Activated naive CD4-positive, alpha-beta T cell treated with anti-CD3 and anti-CD28 coated beads, Interleukin-2, amount 50 U/mL, for 24 hours (primary cell): ENCODE measurements at regions not wholly inside any gene's neighbourhood (a gene's known extent, or its start where the extent isn't known, plus 50 kb on each side); places are given as distances from the start of the nearest gene placed in this dataset.
"Not testable (repeated sequence)": the region's sequence is repeated elsewhere in the genome, so short reads cannot be mapped to it uniquely, and the experiment has no call there.

Experiments
- H3K27ac Mint-ChIP-seq: one replicate; pipeline ENCODE4 v1.8.0; 2021; ENCODE audit warnings: mild to moderate bottlenecking, mixed read lengths
- H3K27me3 Mint-ChIP-seq: one replicate; pipeline ENCODE4 v1.8.0; 2021; ENCODE audit warnings: mixed read lengths
- H3K36me3 Mint-ChIP-seq: one replicate; pipeline ENCODE4 v1.8.0; 2021; ENCODE audit warnings: mixed read lengths
- H3K4me1 Mint-ChIP-seq: one replicate; pipeline ENCODE4 v1.8.0; 2021; ENCODE audit warnings: mixed read lengths
- H3K4me3 Mint-ChIP-seq: one replicate; pipeline ENCODE4 v1.8.0; 2021; ENCODE audit warnings: mild to moderate bottlenecking, mixed read lengths
- H3K9me3 Mint-ChIP-seq: one replicate; pipeline ENCODE4 v1.8.0; 2021; ENCODE audit warnings: mixed read lengths

GRCh38 chrX:1894740-1895139, 279.9 kb downstream of the ASMT start:
- no peak overlapping the region for H3K4me3 Mint-ChIP-seq
- H3K9me3 Mint-ChIP-seq: peaks cover 5% of the 10 kb centered on the region
- peaks cover 3% of the 10 kb centered on the region for H3K27me3 Mint-ChIP-seq
- H3K36me3 Mint-ChIP-seq: no peaks in the 10 kb centered on the region
- H3K4me1 Mint-ChIP-seq: no peaks in the 10 kb centered on the region
- no peak overlapping the region for H3K27ac Mint-ChIP-seq

- Mint-ChIP-seq H3K27ac (no peak overlapping the region), H3K36me3 (no peaks in the 10 kb centered on the region), H3K27me3 (peaks cover 3% of the 10 kb centered on the region), H3K4me3 (no peak overlapping the region), H3K9me3 (peaks cover 4% of the 10 kb centered on the region), H3K4me1 (no peaks in the 10 kb centered on the region)
These were observed 280.7 kb downstream of the ASMT start for GRCh38 chrX:1895583-1895982.

- H3K4me3 Mint-ChIP-seq: no peak overlapping the region
- peaks cover 3% of the 10 kb centered on the region for H3K27me3 Mint-ChIP-seq
- H3K27ac Mint-ChIP-seq: no peak overlapping the region
- no peaks in the 10 kb centered on the region for H3K9me3 Mint-ChIP-seq
- no peaks in the 10 kb centered on the region for H3K4me1 Mint-ChIP-seq
- H3K36me3 Mint-ChIP-seq: no peaks in the 10 kb centered on the region
These were observed 285.0 kb downstream of the ASMT start for GRCh38 chrX:1899841-1900240.

- H3K27me3 Mint-ChIP-seq: peaks cover 6% of the 10 kb centered on the region
- no peaks in the 10 kb centered on the region for H3K36me3 Mint-ChIP-seq
- no peaks in the 10 kb centered on the region for H3K9me3 Mint-ChIP-seq
- no peaks in the 10 kb centered on the region for H3K4me1 Mint-ChIP-seq
- no peak overlapping the region for H3K4me3 Mint-ChIP-seq
- H3K27ac Mint-ChIP-seq: no peak overlapping the region
These were observed 288.0 kb downstream of the ASMT start for GRCh38 chrX:1902901-1903235.

GRCh38 chrX:1903236-1903935, 288.5 kb downstream of the ASMT start:
- no peak overlapping the region for H3K27ac Mint-ChIP-seq
- H3K4me3 Mint-ChIP-seq: no peak overlapping the region
- no peaks in the 10 kb centered on the region for H3K36me3 Mint-ChIP-seq
- peaks cover 5% of the 10 kb centered on the region for H3K27me3 Mint-ChIP-seq
- H3K4me1 Mint-ChIP-seq: no peaks in the 10 kb centered on the region
- no peaks in the 10 kb centered on the region for H3K9me3 Mint-ChIP-seq

GRCh38 chrX:1904663-1905218, 289.9 kb downstream of the ASMT start:
- Mint-ChIP-seq H3K4me1 (no peaks in the 10 kb centered on the region), H3K36me3 (no peaks in the 10 kb centered on the region), H3K4me3 (no peak overlapping the region), H3K27ac (no peak overlapping the region), H3K27me3 (peaks cover 3% of the 10 kb centered on the region), H3K9me3 (no peaks in the 10 kb centered on the region)

GRCh38 chrX:1906028-1906427, 291.2 kb downstream of the ASMT start:
- no peaks in the 10 kb centered on the region for H3K4me1 Mint-ChIP-seq
- H3K27ac Mint-ChIP-seq: no peak overlapping the region
- H3K27me3 Mint-ChIP-seq: peaks cover 3% of the 10 kb centered on the region

GRCh38 chrX:1908996-1909395, 294.1 kb downstream of the ASMT start:
- not testable (repeated sequence) for H3K4me3 Mint-ChIP-seq, H3K27ac Mint-ChIP-seq, H3K4me1 Mint-ChIP-seq, H3K36me3 Mint-ChIP-seq, H3K9me3 Mint-ChIP-seq
- peaks cover 11% of the 10 kb centered on the region for H3K27me3 Mint-ChIP-seq

More at GRCh38 chrX:1906028-1906427, 291.2 kb downstream of the ASMT start:
- H3K4me3 Mint-ChIP-seq: no peak overlapping the region
- no peaks in the 10 kb centered on the region for H3K36me3 Mint-ChIP-seq
- H3K9me3 Mint-ChIP-seq: no peaks in the 10 kb centered on the region

GRCh38 chrX:1909419-1910206, 294.8 kb downstream of the ASMT start:
- Mint-ChIP-seq H3K4me1 (no peaks in the 10 kb centered on the region), H3K4me3 (no peak overlapping the region), H3K27me3 (peaks cover 11% of the 10 kb centered on the region), H3K36me3 (no peaks in the 10 kb centered on the region), H3K27ac (no peak overlapping the region), H3K9me3 (no peaks in the 10 kb centered on the region)

GRCh38 chrX:1910207-1910470, 295.3 kb downstream of the ASMT start:
- no peak overlapping the region for H3K27ac Mint-ChIP-seq
- no peaks in the 10 kb centered on the region for H3K9me3 Mint-ChIP-seq
- H3K27me3 Mint-ChIP-seq: peaks cover 11% of the 10 kb centered on the region
- no peaks in the 10 kb centered on the region for H3K4me1 Mint-ChIP-seq
- H3K4me3 Mint-ChIP-seq: no peak overlapping the region
- no peaks in the 10 kb centered on the region for H3K36me3 Mint-ChIP-seq

- Mint-ChIP-seq H3K9me3 (no peaks in the 10 kb centered on the region), H3K4me1 (no peaks in the 10 kb centered on the region), H3K27ac (no peak overlapping the region), H3K36me3 (no peaks in the 10 kb centered on the region), H3K27me3 (peaks cover 11% of the 10 kb centered on the region), H3K4me3 (no peak overlapping the region)
These were observed 296.7 kb downstream of the ASMT start for GRCh38 chrX:1911401-1912128.

GRCh38 chrX:1912193-1912592, 297.3 kb downstream of the ASMT start:
- no peaks in the 10 kb centered on the region for H3K36me3 Mint-ChIP-seq
- H3K4me3 Mint-ChIP-seq: no peak overlapping the region
- H3K4me1 Mint-ChIP-seq: no peaks in the 10 kb centered on the region
- H3K9me3 Mint-ChIP-seq: no peaks in the 10 kb centered on the region
- no peak overlapping the region for H3K27ac Mint-ChIP-seq
- H3K27me3 Mint-ChIP-seq: peaks cover 10% of the 10 kb centered on the region

GRCh38 chrX:1914606-1915365, 299.9 kb downstream of the ASMT start:
- Mint-ChIP-seq H3K27ac (no peak overlapping the region), H3K4me3 (no peak overlapping the region), H3K4me1 (no peaks in the 10 kb centered on the region), H3K9me3 (no peaks in the 10 kb centered on the region), H3K27me3 (peaks cover 8% of the 10 kb centered on the region), H3K36me3 (no peaks in the 10 kb centered on the region)

GRCh38 chrX:1918780-1919179, 303.9 kb downstream of the ASMT start:
- no peak overlapping the region for H3K27ac Mint-ChIP-seq
- H3K27me3 Mint-ChIP-seq: no peaks in the 10 kb centered on the region
- H3K4me1 Mint-ChIP-seq: no peaks in the 10 kb centered on the region
- no peaks in the 10 kb centered on the region for H3K9me3 Mint-ChIP-seq
- H3K4me3 Mint-ChIP-seq: no peak overlapping the region
- H3K36me3 Mint-ChIP-seq: no peaks in the 10 kb centered on the region

- H3K36me3 Mint-ChIP-seq: no peaks in the 10 kb centered on the region
- peaks cover 3% of the 10 kb centered on the region for H3K27me3 Mint-ChIP-seq
- no peak overlapping the region for H3K27ac Mint-ChIP-seq
- H3K4me1 Mint-ChIP-seq: no peaks in the 10 kb centered on the region
- no peaks in the 10 kb centered on the region for H3K9me3 Mint-ChIP-seq
- H3K4me3 Mint-ChIP-seq: no peak overlapping the region
These were observed 310.2 kb downstream of the ASMT start for GRCh38 chrX:1925053-1925481.
